NOMO-1 treated with DMSO at 0.1 percent for 48 hours (cell line): ENCODE measurements at regions not wholly inside any gene's neighbourhood (a gene's known extent, or its start where the extent isn't known, plus 50 kb on each side); places are given as distances from the start of the nearest gene placed in this dataset.

ENCODE experiments used
- DNase-seq: peaks from one replicate; lab custom pipeline; 2025; ENCODE audit not compliant: unreplicated experiment; lab: John Stamatoyannopoulos, UW

GRCh38 chr21:14734833-14735232 is 188.7 kb upstream of the SAMSN1 start:
- no peak for DNase-seq

GRCh38 chr21:14734191-14734590 is 188.1 kb upstream of the SAMSN1 start:
- peak; percentile 81 for DNase-seq

GRCh38 chr21:14725219-14725618 is 179.1 kb upstream of the SAMSN1 start:
- DNase-seq = no peak

GRCh38 chr21:14722841-14723483 is 176.8 kb upstream of the SAMSN1 start:
- no peak for DNase-seq

DNA sequence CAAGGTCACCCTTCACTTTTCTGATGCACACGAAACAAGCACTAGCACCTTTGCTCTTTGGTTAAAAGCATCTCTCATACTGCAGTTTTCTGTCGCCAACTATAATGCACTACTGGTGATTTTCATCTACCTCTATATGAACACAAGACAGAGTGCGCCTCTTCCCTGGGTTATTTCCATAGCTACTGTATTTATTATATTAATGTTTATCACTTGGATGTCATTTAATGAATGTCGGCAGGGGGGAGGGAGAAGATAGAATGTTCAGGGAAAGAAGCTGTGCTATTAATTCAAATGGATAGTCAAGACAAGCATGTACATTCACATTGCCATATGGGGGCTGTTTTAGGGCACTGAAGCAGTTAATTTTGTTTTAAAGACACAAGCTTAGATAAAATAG is 174.1 kb upstream of the SAMSN1 start:
- DNase-seq = no peak

DNA sequence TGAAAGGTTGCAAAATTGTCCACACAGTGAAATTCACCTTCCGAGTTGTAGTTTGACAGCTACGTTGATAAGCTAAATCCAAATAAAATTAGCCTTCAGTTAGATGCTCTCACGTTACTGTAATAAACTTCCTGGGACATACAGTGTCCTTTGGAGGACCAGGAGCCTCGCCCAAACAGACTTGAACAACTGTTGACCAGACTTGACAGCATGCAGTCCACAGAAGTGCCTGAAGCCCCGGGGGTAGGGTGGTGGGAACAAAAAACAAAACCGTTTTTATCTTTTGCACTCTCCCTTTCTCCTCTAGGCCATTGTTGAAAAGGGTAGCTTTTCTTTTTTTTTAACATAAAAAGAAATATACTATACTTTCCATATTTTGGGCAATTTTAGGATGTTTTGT is 172.8 kb upstream of the SAMSN1 start:
- no peak for DNase-seq

DNA sequence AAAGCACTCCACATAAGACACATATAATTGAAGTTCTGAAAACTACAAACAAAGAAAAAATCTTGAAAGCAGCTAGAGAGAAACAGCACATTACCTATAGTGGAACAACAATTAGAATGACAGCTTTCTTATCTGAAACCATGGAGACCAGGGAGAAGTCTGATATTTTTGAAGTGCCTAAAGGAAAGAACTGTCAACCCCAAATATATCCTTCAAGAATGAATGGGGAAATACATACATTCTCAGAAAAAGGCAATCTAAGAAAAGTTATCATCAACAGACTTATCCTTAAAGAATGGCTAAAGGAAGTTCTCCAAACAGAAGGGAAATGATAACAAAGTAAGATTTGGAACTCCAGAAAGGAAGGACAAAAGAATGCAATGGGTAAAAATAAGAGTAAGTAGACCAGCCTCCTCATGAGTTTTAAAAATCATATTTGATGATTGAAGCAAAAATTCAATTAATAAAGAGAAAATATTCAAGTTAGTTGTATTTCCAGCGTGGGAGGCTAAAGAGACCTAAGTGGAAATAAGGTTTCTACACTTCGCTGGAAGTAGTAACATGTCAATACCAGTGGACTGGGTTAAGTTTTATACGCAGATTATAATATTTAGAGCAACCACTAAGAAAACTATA is 170.8 kb upstream of the SAMSN1 start:
- no peak for DNase-seq

DNA sequence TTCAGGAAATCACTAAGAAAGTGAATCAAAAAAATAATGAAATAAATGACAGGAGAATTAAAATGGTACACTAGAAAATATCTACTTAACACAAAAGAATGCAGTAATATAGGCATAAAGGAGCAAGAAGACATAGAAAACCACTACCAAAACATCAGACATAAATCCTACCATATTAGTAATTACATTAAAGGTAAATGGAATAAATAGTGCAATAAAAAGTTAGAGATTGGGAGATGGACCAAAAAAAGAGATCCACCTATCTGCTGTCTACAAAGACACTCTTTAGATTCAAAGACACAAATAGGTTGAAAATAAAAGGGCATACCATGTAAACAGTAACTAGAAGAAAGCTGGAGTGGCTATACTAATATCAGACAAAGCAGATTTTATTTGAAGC is 167.0 kb upstream of the SAMSN1 start:
- no peak for DNase-seq

- DNase-seq = no peak
Observed at GRCh38 chr21:14712121-14712715, 166.1 kb upstream of the SAMSN1 start.

DNA sequence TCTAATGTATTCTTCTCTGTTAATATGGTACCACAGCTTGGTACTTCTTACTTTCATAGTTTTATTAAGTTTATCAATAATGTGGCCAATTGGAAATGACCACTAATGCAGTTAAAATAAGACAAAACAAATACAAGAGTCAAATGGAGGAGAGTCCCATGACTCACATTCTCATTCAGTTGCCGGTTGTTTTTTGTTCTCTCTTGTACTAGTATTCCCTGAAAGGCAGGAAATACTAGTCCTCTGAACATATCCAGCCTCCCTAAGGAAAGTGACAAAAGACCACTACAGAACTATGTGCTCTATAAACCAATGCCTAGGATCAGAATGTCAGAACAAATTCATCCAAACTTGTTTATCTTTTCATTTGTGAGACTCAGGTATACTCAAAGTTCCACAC is 165.2 kb upstream of the SAMSN1 start:
- DNase-seq = no peak

DNA sequence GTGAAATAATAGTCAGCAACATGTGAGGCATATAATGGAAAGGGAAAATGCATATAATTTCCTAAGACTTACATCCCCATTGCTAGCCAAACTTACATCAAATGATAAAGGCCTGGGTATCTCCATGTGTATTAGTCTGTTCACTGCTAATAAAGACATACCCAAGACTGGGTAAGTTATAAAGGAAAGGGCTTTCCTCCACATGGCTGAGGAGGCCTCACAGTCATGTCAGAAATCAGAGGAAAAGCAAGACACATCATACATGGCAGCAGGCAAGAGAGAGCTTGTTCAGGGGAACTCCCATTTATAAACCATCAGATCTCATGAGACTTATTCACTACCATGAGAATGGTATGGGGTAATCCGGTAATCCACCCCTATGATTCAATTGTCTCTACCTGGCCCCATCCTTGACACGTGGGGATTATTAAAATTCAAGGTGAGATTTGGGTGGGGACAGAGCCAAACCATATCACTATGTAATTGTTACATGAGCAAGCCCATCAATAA is 161.5 kb upstream of the SAMSN1 start:
- DNase-seq = no peak

- DNase-seq = no peak
Observed at GRCh38 chr21:14706712-14707510, 160.8 kb upstream of the SAMSN1 start.

DNA sequence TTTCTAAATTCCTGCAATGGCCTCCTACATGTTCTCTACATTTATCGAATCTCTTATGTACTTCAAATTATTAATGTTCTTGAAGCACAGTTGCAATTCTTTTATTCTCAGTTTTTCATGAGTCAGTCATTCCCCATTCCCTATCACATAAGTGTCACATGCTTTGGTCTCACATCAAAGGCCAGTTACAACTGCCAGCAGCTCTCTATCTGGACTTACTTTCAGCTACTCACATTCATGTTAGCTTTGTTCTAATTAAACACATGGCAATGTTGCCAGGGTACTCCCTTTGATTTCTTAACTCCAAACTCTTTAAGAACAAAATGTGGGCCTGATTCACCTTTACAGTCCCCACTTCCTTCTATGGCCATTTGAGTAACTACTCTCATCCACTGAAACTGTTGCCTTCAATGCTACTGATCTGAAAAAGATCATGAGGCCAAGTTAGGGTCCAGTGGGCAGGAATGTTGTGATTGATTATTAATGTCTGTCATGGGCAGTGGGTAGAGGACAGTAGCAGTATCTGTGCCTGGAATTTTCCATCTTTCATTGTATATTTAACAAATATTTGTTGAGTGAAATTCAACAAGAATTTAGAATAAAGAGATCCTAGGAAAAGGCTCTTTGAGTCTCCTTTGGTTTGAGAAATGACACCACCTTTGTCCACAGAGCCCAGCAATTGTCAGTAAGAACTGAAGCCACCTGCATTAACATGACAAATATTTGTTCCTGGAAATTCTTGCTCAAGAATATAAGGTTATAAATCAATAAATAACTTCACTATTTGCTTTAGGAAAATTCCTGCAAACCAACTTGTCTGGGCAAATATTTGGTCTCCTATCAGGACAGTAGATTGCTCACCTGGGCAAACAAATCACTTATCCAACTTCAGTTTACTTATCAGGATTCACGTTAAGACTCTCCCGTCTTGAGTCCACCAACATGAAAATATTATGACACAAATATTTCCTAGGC is 153.6 kb upstream of the SAMSN1 start:
- DNase-seq = no peak

- DNase-seq = no peak
Observed at GRCh38 chr21:14697769-14698168, 151.7 kb upstream of the SAMSN1 start.

- DNase-seq = no peak
Observed at GRCh38 chr21:14694817-14695216, 148.7 kb upstream of the SAMSN1 start.

DNA sequence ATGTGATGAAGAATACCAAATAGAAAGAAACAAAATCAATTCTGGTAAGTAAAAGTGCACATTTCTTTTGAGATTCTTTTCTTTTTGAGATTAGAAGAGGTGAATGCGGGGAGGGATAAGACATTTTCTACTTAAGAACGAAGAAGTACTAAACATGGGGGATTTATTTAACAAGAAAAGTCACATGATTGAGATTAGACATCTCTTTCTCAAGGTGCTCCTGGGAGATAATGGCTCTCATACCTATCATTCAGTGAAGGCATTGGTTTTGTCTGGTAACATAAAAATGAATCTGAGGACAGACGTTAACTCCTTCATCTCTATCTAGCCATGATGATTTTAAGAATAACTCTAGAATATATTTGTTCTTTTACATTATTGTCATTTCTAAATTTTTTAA is 147.9 kb upstream of the SAMSN1 start:
- no peak for DNase-seq

GRCh38 chr21:14691914-14692313 is 145.8 kb upstream of the SAMSN1 start:
- DNase-seq = peak; percentile 17

- DNase-seq = peak; percentile 75
Observed at GRCh38 chr21:14690886-14691285, 144.8 kb upstream of the SAMSN1 start.

DNA sequence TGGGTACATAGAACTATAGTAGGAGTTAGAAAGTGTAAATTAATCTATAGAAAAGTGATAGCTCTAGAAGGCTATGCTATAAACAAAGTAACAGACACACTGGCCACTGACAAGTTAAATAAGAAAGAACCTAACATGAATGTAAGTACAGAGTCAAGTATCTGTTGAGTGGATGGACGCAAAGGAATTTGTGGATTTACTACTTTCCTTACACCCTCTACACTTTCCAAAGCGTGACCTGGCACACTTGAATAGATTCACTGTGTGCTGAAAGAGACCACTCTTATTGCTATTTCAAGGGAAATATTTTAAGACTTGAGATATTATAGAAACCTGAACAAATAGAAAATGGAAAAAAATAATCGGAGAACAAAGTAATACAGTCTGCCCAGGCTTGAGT is 142.8 kb upstream of the SAMSN1 start:
- no peak for DNase-seq

DNA sequence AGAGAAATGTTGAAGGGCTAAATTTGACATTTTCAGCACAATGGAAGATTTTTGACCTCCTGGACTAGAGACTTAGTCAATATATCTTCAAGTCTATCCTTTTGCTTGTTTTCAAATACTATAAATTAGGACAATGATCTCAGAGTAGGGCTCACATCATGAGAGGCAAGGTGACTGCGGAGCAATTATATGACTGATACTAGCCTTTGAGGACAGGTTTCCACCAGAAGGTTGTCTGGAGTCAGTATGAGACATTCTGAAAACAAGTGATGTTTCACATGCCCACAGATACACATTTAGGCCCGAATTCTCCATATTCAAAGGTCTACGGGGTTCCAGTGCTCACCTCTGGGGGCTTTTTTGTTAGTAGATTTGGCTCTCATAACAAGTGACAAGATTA is 142.3 kb upstream of the SAMSN1 start:
- no peak for DNase-seq

- peak; percentile 95 for DNase-seq
Observed at GRCh38 chr21:14687268-14687625, 141.1 kb upstream of the SAMSN1 start.
